CD4-positive, alpha-beta T cell (primary cell): ENCODE measurements at regions not wholly inside any gene's neighbourhood (a gene's known extent, or its start where the extent isn't known, plus 50 kb on each side); places are given as distances from the start of the nearest gene placed in this dataset.

Source experiments
- ATAC-seq: fragments of 200-7000 bp; cut with Tn5 transposase; one replicate; pipeline ENCODE4 v1.10.0; 2022; ENCODE audit warnings: mild to moderate bottlenecking; ENCODE audit not compliant: poor library complexity
- CTCF ChIA-PET: fragments of 350-600 bp; sonication (Branson Sonifier 250); formaldehyde crosslinking; loops from one replicate; lab custom pipeline; 2021; ENCODE audit warnings: antibody characterized with exemption, inconsistent platforms; lab: Charles Lee
- POLR2A ChIA-PET: fragments of 350-600 bp; sonication (Branson Sonifier 250); formaldehyde crosslinking; loops from one replicate; lab custom pipeline; 2021; ENCODE audit warnings: antibody characterized with exemption, inconsistent platforms; lab: Charles Lee
- DNase-seq, 14 experiments: peaks; one replicate each; pipeline ENCODE4 v3.0.0-alpha.2; 2013 to 2020; ENCODE audit warnings: mixed read lengths in 2 of 14
- H3K27ac ChIP-seq, 2 donors: one replicate each; pipeline versions ENCODE4 v1.5.1 to v1.7.0; 2013; ENCODE audit warnings: low read length in 2 of 2, low read depth in 1 of 2, mild to moderate bottlenecking in 1 of 2
- H3K27me3 ChIP-seq, 2 experiments: 1 replicate in 1 of 2; 2 replicates in 1 of 2; pipeline versions ENCODE4 v1.6.1 to v1.7.0; 2013; ENCODE audit warnings: low read length in 2 of 2, control low read depth in 1 of 2, mild to moderate bottlenecking in 1 of 2, moderate library complexity in 1 of 2; ENCODE audit not compliant: insufficient read depth in 2 of 2, control insufficient read depth in 1 of 2
- H3K36me3 ChIP-seq: one replicate; pipeline ENCODE4 v1.6.1; 2013; ENCODE audit warnings: low read length, control low read depth; ENCODE audit not compliant: insufficient read depth
- H3K4me1 ChIP-seq: one replicate; pipeline ENCODE4 v1.6.1; 2013; ENCODE audit warnings: low read length, control low read depth; ENCODE audit not compliant: insufficient read depth
- H3K4me3 ChIP-seq: one replicate; pipeline ENCODE4 v1.5.1; 2013; ENCODE audit warnings: mild to moderate bottlenecking, low read length, moderate library complexity
- H3K9me3 ChIP-seq, 2 experiments: 1 replicate in 1 of 2; 2 replicates in 1 of 2; pipeline versions ENCODE4 v1.6.1 to v1.7.0; 2013; ENCODE audit warnings: low read length in 2 of 2, mild to moderate bottlenecking in 2 of 2, control low read depth in 1 of 2, moderate library complexity in 1 of 2; ENCODE audit not compliant: control insufficient read depth in 1 of 2, insufficient read depth in 1 of 2
- H3K27ac Mint-ChIP-seq: one replicate; pipeline ENCODE4 v1.8.0; 2020; ENCODE audit warnings: mixed read lengths
- H3K27me3 Mint-ChIP-seq: one replicate; pipeline ENCODE4 v1.8.0; 2021; ENCODE audit warnings: mixed read lengths
- H3K36me3 Mint-ChIP-seq: one replicate; pipeline ENCODE4 v1.8.0; 2021; ENCODE audit warnings: low read depth, mixed read lengths
- H3K4me1 Mint-ChIP-seq: one replicate; pipeline ENCODE4 v1.8.0; 2021; ENCODE audit warnings: low read depth, mixed read lengths
- H3K4me3 Mint-ChIP-seq: one replicate; pipeline ENCODE4 v1.8.0; 2020; ENCODE audit warnings: mild to moderate bottlenecking, mixed read lengths
- H3K9me3 Mint-ChIP-seq: one replicate; pipeline ENCODE4 v1.8.0; 2020; ENCODE audit warnings: mixed read lengths
- CTCF ChIP-seq: fragments of 200-600 bp; IDR thresholded peaks from one replicate; pipeline ENCODE4 v1.8.0; 2022; ENCODE audit warnings: antibody characterized with exemption, mild to moderate bottlenecking
- intact Hi-C, 2 experiments: fragments of 100-400 bp; cut with DNase I in 1 of 2; cut with micrococcal nuclease in 1 of 2; formaldehyde crosslinking; loops; one replicate each; pipeline versions ENCODE4 v1.15.1 to v1.9.0; 2023 to 2025; cut with DNase I, micrococcal nuclease

GRCh38 chr1:104765085-104765484 lies 1015.4 kb downstream of the AMY1C start:
- Histone ChIP-seq H3K4me1 (no peaks in the 10 kb centered on the region), H3K27ac (no peak overlapping the region), H3K9me3 (peaks cover 0 to 4% of the 10 kb centered on the region in 2 experiments), H3K27me3 (no peaks in the 10 kb centered on the region), H3K4me3 (no peak overlapping the region), H3K36me3 (no peaks in the 10 kb centered on the region)
- Mint-ChIP-seq H3K4me3 (no peak overlapping the region), H3K27me3 (no peaks in the 10 kb centered on the region), H3K9me3 (peaks cover 7% of the 10 kb centered on the region), H3K27ac (no peak overlapping the region), H3K4me1 (no peaks in the 10 kb centered on the region), H3K36me3 (no peaks in the 10 kb centered on the region)
- ATAC-seq (no peak), DNase-seq (no peak)
- intact Hi-C loops, result no loop called here
- no peak for TF ChIP-seq CTCF
- ChIA-PET POLR2A (no interaction called here), CTCF (no interaction called here)

- ChIA-PET CTCF (no interaction called here), POLR2A (no interaction called here)
- Mint-ChIP-seq H3K27ac (no peak overlapping the region), H3K36me3 (no peaks in the 10 kb centered on the region), H3K27me3 (no peaks in the 10 kb centered on the region), H3K4me3 (no peak overlapping the region), H3K9me3 (no peaks in the 10 kb centered on the region), H3K4me1 (no peaks in the 10 kb centered on the region)
- Histone ChIP-seq H3K4me3 (no peak overlapping the region), H3K27ac (no peak overlapping the region), H3K36me3 (no peaks in the 10 kb centered on the region), H3K4me1 (no peaks in the 10 kb centered on the region), H3K9me3 (peaks cover 0 to 4% of the 10 kb centered on the region in 2 experiments), H3K27me3 (no peaks in the 10 kb centered on the region)
- no peak for TF ChIP-seq CTCF
- no peak for DNase-seq
- intact Hi-C loops, result no loop called here
- no peak for ATAC-seq
These were observed 1018.8 kb downstream of the AMY1C start for GRCh38 chr1:104768466-104768865.

- intact Hi-C loops, result no loop called here
- Histone ChIP-seq H3K36me3 (no peaks in the 10 kb centered on the region), H3K9me3 (no peaks in the 10 kb centered on the region), H3K27me3 (no peaks in the 10 kb centered on the region), H3K27ac (no peak overlapping the region), H3K4me3 (no peak overlapping the region), H3K4me1 (no peaks in the 10 kb centered on the region)
- ATAC-seq (no peak), DNase-seq (no peak)
- Mint-ChIP-seq H3K27me3 (no peaks in the 10 kb centered on the region), H3K27ac (no peak overlapping the region), H3K36me3 (no peaks in the 10 kb centered on the region), H3K4me1 (no peaks in the 10 kb centered on the region), H3K4me3 (no peak overlapping the region), H3K9me3 (no peaks in the 10 kb centered on the region)
- ChIA-PET CTCF (no interaction called here), POLR2A (no interaction called here)
- no peak for TF ChIP-seq CTCF
These were observed 1030.9 kb downstream of the AMY1C start for GRCh38 chr1:104780470-104781078.
